NCI-H82 treated with DMSO at 0.1 percent for 48 hours (cell line): ENCODE measurements at regions not wholly inside any gene's neighbourhood (a gene's known extent, or its start where the extent isn't known, plus 50 kb on each side); places are given as distances from the start of the nearest gene placed in this dataset.
"Not testable (repeated sequence)": the region's sequence is repeated elsewhere in the genome, so short reads cannot be mapped to it uniquely, and the experiment has no call there.

Experiments used
- DNase-seq: peaks from one replicate; lab custom pipeline; 2025; ENCODE audit not compliant: unreplicated experiment; lab: John Stamatoyannopoulos, UW

- peak; percentile 38 for DNase-seq
Observed at GRCh38 chr2:129923265-129924091, 56.0 kb upstream of the RAB6C start.

DNA sequence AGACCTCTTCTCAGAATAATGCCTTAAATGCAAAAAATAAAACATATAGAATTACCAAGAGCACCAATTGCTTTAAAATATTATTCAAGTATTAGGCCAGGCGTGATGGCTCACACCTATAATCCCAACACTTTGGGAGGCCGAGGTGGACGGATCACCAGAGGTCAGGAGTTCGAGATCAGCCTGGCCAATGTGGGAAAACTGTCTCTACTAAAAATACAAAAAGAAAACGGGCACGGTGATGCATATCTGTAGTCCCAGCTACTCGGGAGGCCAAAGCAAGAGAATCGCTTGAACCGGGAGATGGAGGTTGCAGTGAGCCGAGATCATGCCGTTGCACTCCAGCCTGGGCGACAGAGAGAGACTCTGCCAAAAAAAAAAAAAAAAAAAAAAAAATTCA is 55.4 kb upstream of the RAB6C start:
- DNase-seq = not testable (repeated sequence)

DNA sequence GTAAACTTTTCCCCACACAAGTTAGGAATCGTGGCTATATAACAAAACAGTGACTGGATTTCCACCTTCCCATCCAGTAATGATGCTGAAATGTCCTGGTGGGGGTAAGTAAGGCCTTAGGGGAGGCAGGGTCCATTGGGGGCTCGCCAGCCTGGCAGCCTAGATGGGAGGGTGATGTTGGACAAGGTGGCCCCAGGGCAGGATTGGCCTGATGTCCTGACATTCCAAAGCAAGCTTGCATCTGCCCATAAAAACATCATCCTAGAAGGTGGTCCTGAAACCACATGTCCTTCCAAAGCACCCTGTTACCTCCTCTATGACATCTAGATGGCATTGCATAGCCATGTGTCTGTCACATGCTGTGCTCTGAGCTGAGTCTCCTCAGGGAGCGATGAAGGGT is 54.1 kb upstream of the RAB6C start:
- no peak for DNase-seq

DNA sequence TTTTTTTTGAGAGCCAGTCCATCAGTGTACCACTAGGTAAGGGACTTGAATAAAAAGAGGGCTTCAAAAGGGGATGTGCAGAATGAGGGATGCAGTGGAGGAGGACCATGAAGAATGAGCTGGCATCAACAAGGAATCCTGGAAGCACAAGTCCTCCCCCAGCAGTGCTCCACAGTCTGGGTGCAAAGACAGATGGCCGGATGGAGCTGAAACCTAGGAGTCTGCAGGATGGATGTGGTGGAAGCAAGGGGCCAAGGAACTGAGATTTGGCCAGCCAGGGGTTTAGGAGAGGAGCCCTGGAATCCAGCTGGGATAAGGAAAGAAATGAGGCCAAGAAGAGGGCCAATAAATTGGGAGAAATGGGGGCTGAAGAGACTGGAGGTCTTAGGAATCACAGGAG is 51.8 kb upstream of the RAB6C start:
- DNase-seq = no peak

DNA sequence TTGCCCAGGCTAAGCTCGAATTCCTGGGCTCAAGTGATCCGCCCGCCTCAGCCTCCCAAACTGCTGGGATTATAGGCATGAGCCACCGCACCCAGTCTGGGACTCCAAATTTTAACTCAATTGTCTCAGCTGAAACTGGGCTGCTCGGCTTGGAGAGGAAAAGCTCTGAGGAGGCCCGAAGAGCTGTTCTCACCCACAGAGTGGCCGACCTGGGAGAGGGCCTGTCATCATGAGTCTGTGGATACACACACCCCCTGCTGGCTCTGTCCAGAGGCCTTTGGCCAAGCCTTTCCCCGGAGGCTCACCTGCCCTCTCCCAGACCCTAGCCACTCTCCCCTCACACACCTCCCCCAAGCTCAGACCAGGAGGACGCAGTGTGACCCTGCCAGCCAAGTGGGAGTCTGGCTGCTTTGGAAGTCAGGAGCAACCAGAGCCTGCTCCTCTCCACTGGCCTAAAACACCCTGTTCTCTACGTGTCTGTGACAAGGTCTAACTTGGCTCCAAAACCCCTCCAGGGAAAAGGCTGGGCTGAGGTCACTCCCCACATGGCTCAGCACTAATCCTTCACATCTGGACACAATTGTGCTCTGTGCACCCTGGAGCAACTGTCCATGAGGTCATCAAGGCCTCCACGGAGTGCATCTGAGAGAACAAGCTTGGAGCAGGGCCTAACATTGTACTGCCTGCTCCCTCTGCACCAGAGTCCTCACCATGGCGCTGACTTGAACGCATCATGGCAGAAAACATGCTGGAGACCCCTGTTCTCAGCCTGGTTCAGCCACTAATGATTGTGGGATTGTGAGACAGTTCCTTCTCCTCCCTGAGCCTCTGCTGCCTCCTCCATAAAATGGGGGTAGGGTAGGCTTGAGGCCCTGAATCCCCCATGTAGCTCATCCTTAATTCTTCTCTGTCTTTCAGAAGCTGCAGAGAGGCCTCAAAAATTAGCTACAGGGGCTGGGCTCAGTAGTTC is 49.9 kb upstream of the RAB6C start:
- no peak for DNase-seq
